HG02798 (cell line): ENCODE measurements at regions not wholly inside any gene's neighbourhood (a gene's known extent, or its start where the extent isn't known, plus 50 kb on each side); places are given as distances from the start of the nearest gene placed in this dataset.
"Not testable (repeated sequence)": the region's sequence is repeated elsewhere in the genome, so short reads cannot be mapped to it uniquely, and the experiment has no call there.

Source experiments
- ATAC-seq: cut with Tn5 transposase; IDR thresholded peaks from one replicate; pipeline ENCODE4 v1.9.1; 2021; ENCODE audit warnings: mild to moderate bottlenecking; ENCODE audit not compliant: unreplicated experiment, poor library complexity

GRCh38 chr12:91655966-91656365, 473.3 kb upstream of the DCN start:
- no peak for ATAC-seq

DNA sequence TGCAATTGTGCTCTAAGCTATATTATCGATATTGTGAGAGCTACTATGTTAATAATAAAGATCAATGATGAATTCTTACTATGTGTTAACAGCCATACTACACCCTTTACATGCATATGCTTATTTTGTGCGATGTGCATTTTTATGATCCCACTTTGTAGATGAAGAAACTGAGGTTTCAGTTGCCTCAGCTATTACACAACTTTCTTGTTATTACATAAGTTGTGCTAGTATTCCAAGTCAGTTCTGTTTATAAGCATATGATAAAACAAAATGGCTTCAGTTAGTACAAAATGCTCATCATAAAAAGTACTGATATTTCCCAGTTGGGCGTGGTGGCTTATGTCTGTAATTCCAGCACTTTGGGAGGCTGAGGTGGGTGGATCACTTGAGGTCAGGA, 471.5 kb upstream of the DCN start:
- no peak for ATAC-seq

DNA sequence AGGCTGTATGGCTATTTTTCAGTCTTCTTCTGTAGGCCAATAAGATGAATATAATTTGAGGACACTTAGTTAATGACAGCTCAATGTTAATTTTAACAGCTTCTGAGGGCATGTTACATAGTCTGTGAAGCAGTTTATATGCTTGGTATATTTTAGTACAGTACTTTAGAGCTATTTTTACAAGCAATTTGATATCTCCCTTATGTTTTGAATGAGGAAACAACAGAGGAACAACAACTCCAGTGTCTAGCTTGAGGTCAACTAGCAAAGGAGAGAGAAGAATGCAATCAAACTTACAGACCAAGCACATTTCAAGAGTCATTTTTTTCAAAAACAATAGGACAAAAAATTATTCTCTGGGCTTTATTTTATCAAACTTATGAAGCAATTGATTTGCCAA, 469.1 kb upstream of the DCN start:
- ATAC-seq = no peak

DNA sequence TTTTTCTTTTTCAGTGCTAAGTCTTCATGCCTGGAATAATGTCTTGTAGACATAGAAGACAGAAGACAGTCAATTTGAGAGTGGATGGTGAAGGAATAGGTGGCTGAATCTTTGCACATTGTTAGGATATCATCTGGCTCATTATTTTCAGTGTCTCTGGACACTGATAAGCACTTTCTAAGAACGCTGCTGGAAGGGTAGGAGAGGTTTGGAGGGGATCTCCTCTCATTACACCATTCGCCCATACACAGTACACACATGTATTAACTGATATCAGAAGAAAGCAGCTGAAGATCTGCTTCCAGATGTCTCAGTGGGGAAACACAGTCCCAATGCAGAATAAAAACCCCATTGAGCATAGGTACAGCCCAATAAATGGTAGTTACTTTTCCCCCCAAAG, 461.1 kb upstream of the DCN start:
- ATAC-seq = no peak

DNA sequence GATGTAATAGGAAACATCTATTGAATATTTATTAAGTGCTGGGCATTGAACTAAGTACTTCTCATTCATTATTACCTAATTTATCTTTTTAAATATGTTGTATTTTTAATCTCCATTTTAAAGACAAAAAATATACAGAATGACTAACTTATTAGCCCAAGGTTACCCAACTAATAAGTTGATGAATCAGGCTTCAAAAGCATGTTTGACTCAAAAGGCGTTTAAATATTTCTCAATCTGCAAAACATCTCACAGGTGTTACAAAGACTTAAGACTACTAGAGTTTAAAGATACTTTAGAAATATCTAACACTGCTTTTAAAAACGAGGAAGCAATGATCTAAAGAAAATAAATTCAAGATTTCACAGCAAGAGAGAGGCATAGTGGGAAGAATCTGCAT, 457.4 kb upstream of the DCN start:
- ATAC-seq = no peak

DNA sequence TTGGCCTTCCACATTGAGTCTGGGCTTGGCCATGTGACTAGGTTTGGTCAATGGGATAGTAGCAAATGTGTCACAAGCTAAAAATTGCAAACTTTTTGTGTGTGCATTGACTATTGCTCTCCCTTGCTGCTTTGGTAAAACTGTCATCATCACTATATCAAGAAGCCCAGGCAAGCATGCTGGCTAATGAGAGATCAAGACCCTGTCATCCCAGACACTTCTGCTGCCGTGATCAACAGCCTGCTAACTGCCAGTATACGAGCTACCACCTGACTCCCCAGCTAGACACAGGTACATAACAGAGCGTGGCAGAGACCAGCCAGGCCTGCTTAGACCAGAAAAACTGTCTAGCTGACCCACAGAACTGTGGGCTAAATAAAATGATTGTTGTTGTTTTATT, 456.7 kb upstream of the DCN start:
- ATAC-seq = no peak

DNA sequence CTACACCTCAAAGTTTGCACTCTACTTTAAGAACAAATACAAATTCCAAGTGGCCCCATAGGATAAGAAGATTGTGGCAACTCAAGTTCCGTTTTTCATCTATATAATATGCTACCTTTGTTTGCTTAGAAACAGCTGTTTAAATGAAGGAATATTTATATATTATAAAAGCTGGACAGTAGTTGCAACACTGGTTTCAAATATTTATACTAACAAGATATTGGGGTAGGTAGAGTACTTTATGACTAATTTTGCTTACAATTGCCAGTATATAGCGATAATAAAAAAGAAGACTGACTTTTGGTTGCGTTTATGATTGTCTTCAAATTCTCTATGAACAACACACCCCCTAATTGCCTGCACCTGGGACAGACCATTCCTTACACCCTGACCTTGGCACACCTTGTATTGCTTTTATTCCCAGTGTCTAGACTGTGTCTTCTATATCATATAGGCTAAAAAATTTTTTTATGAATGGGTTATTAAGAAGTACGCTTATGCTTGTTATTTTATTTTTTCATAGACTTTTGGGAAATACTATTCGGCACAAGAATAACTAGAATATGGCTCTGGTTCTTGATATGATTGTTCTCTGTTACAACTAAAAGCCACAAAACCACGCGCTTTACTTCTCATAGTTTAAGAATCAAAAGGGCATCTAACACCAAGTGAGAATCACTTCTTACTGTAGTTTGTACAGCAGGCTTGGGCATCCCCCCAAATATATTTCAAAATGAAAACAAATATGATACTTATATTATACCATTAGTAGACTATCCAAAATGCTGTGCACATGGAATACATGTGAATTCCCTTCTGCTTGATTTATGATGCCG, 455.4 kb upstream of the DCN start:
- no peak for ATAC-seq

DNA sequence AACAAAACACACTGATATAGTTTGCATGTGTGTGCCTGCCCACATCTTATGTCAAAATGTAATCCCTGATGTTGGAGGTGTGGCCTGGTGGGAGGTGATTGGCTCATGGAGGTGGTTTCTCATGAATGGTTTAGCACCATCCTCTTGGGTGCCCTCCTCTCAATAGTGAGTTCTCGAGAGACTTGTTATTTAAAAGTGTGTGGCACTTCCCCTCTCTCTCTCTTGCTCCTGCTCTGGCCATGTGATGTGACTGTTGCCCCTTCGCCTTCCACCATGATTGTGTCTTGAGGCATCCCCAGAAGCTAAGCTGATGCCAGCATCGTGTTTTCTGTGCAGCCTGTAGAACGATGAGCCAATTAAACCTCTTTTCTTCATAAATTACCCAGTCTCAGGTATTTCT, 454.1 kb upstream of the DCN start:
- no peak for ATAC-seq

- not testable (repeated sequence) for ATAC-seq
Observed at GRCh38 chr12:91634386-91634713, 451.7 kb upstream of the DCN start.

- no peak for ATAC-seq
Observed at GRCh38 chr12:91633734-91634357, 451.2 kb upstream of the DCN start.

DNA sequence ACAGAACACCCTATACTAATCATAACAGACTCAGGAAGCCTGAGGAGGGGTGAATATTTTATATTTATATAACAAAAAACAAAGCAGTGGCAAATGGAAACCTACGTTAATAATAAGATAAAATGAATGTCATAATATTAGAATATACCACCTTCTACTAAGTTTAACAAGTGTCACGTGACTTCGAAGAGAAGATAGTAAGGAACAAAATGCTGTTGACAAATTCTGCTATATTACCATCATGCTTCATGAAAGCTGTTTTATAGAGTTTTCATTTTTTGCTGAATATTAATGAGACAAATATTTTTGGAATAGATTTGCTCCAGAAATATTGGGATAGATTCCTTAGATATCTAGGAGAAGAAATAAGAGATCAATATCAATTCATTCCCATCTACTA, 450.6 kb upstream of the DCN start:
- no peak for ATAC-seq

DNA sequence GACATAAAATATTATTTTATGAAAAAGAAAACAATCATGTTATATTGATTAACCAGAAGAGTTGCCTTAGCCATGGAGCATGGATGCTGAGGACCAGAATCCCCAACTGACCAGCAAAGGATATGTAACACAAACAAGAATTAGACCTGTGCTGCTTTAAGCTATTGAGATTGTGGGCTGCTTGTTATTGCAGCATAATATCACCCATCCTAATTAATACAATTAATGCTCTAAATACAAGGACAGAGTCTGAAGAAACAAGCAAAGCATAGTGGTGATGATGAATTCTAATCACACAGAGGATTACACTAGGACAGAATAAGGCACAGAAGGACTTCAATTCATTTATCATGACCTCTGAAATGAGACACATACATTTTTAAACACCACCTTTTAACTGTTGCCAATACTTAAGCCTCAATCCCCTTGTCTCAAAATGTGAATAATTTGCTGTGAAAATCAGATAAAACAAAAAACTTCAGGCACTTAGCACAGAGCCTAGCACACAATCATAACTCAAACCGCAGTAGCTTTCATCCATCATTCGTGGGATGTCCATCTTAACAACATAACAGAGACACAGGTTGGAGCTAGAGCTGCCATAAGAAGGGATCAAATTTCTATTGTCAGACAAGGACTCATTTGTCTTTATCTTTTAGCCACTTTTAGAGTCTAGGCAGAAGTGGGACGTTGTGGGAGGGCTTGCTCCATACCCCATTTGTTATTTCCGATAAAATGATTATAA, 449.6 kb upstream of the DCN start:
- ATAC-seq = no peak

GRCh38 chr12:91630596-91631293, 448.1 kb upstream of the DCN start:
- no peak for ATAC-seq

DNA sequence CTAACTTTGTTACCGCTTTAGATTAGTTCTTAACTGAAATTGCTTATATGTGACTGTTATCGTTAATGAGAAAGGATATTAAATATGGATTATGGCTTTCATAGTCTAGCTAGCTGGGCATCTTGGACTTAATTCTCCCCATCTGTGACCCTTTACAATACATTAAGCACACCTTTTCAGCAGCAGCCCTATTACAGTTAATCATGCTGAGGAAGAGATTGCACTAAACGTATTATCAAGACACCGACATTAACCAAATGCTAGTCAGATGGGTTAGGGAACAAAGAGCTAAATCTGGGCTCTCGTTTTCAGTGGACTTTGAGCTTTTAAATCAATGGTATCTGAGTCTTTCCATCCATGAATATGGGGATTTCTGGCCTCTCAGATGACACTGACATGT, 447.5 kb upstream of the DCN start:
- no peak for ATAC-seq

- no peak for ATAC-seq
Observed at GRCh38 chr12:91629440-91629839, 446.8 kb upstream of the DCN start.

GRCh38 chr12:91628656-91629055, 446.0 kb upstream of the DCN start:
- no peak for ATAC-seq

DNA sequence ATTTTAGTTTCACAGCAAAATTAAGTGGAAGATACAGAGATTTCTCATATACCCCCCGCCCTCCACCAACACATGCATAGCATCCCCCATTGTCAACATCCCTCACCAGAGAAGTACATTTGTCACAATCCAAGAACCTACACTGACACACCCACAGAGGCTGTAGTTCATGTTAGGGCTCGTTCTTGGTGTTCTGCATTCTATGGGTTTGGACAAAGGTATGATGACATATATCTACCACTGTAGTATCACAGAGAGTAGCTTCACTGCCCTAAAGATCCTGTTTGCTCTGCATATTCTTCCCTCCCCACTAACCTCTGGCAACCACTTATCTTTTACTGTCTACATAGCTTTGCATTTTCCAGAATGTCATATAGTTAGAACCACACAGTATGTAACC, 444.6 kb upstream of the DCN start:
- ATAC-seq = no peak

DNA sequence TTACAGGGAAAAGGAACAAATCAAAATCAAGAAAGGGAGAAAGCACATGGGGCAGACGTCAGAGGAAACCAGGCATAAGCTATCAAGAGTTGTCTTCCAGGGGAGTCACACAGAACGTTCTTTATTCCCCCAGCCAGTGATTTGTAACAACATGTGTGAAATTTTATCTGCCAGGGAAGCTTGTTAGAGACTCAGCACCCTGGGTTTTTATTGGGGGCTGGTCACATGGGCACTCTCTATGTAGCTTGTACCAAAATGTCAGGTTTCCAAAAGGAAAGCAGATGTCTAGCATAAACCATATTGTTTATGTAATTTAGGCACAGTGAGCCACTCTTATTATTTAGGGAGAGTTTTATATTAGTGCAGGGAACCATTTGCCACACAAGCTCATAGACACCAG, 440.4 kb upstream of the DCN start:
- ATAC-seq = no peak

- ATAC-seq = no peak
Observed at GRCh38 chr12:91622037-91622436, 439.4 kb upstream of the DCN start.

- no peak for ATAC-seq
Observed at GRCh38 chr12:91620992-91621391, 438.4 kb upstream of the DCN start.

DNA sequence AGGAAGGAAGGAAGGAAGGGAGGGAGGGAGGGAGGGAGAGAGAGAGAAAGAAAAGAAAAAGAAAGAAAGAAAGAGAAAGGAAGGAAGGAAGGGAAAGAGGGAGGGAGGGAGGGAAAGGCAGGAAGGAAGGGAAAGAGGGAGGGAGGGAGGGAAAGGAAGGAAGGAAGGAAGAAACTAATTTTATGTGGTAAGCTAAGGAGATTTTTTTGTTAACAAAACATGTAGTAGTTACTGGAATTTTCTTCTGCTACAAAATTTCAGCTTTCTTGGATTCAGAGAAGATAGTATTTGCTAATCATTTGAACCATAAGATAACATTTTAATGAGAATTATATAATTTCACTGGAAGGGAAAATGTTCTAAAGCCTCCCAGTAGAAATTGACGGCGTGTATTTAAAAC, 437.8 kb upstream of the DCN start:
- ATAC-seq = no peak
